Body of pancreas (tissue), 4 donors: ENCODE measurements at regions not wholly inside any gene's neighbourhood (a gene's known extent, or its start where the extent isn't known, plus 50 kb on each side); places are given as distances from the start of the nearest gene placed in this dataset.
A peak's percentile ranks its signal among the peaks of the same experiment; 100 is the strongest.

Experiments
- ATAC-seq: fragments of 150-250 bp; one replicate; pipeline ENCODE4 v1.9.1; 2016
- DNase-seq, 4 donors: peaks; one replicate each; pipeline ENCODE4 v3.0.0-alpha.2; 2019
- H3K27ac ChIP-seq, 4 donors: fragments of 200-600 bp; sonication (generic); 1 replicate in 3 of 4; 2 replicates in 1 of 4; pipeline versions ENCODE4 v1.5.1 to v1.6.1; 2016 to 2019; ENCODE audit warnings: mild to moderate bottlenecking in 1 of 4, mixed read lengths in 1 of 4, moderate library complexity in 1 of 4
- H3K27me3 ChIP-seq, 2 donors: fragments of 200-600 bp; sonication (generic); one replicate each; pipeline ENCODE4 v1.6.0; 2016; ENCODE audit warnings: mild to moderate bottlenecking in 1 of 2
- H3K36me3 ChIP-seq, 2 donors: fragments of 200-600 bp; sonication (generic); replicated peaks in 1 of 2; 2 replicates each; pipeline ENCODE4 v1.5.1; 2016; ENCODE audit warnings: low read depth in 2 of 2; ENCODE audit not compliant: insufficient read depth in 1 of 2
- H3K4me1 ChIP-seq: fragments of 200-600 bp; sonication (generic); one replicate; pipeline ENCODE4 v1.6.0; 2016
- H3K4me3 ChIP-seq, 2 donors: fragments of 200-600 bp; sonication (generic); 1 replicate in 1 of 2; 2 replicates in 1 of 2; pipeline ENCODE4 v1.5.1; 2016 to 2019
- H3K9me3 ChIP-seq, 3 donors: fragments of 200-600 bp; sonication (generic); 1 replicate in 2 of 3; 2 replicates in 1 of 3; pipeline ENCODE4 v1.5.1; 2016
- CTCF ChIP-seq, 7 experiments: fragments of 450-650 bp in 4 of 7; fragments of 200-600 bp in 3 of 7; sonication (generic) in 3 of 7; IDR thresholded peaks; one replicate each; pipeline ENCODE4 v1.5.1; 2016 to 2019; ENCODE audit warnings: antibody characterized with exemption in 7 of 7
- POLR2A ChIP-seq, 3 donors: fragments of 450-650 bp; IDR thresholded peaks; one replicate each; pipeline ENCODE4 v1.6.1; 2016; ENCODE audit warnings: antibody characterized with exemption in 3 of 3, mild to moderate bottlenecking in 2 of 3
- WGBS, 2 donors: methylation state at CpG; one replicate each; pipeline ENCODE4 v1.1.5; 2017; 5-methylcytosine and 5-hydroxymethylcytosine counted together
- intact Hi-C: fragments of 100-400 bp; cut with DNase I; formaldehyde crosslinking; loops from one replicate; pipeline ENCODE4 v1.15.1; 2023

GRCh38 chr20:7728338-7728737 is 211.9 kb downstream of the HAO1 start:
- intact Hi-C loops: no loop called here
- Histone ChIP-seq H3K27me3 (no peaks in the 10 kb centered on the region), H3K27ac (no peak overlapping the region), H3K9me3 (no peaks in the 10 kb centered on the region), H3K36me3 (no peaks in the 10 kb centered on the region), H3K4me3 (no peak overlapping the region), H3K4me1 (no peaks in the 10 kb centered on the region)
- no peak for TF ChIP-seq CTCF (IDR thresholded peaks at IDR 0.05)
- no peak for TF ChIP-seq POLR2A (IDR thresholded peaks at IDR 0.05)
- DNase-seq: no peak
- ATAC-seq: no peak

GRCh38 chr20:7734216-7734615 is 206.0 kb downstream of the HAO1 start:
- intact Hi-C loops: no loop called here
- WGBS, 2 donors: 79 to 94% methylated on average over 1 of the region's 1 CpG

GRCh38 chr20:7736336-7736735 is 203.9 kb downstream of the HAO1 start:
- intact Hi-C loops: no loop called here
- ATAC-seq (no peak), DNase-seq (no peak)
- H3K27me3 ChIP-seq: no peaks in the 10 kb centered on the region
- TF ChIP-seq CTCF (IDR thresholded peaks at IDR 0.05) (no peak), POLR2A (IDR thresholded peaks at IDR 0.05) (no peak)
- H3K4me1 ChIP-seq: no peaks in the 10 kb centered on the region
- no peak overlapping the region for H3K4me3 ChIP-seq
- 84 to 85% methylated on average over 1 of the region's 1 CpG for WGBS, 2 donors
- no peaks in the 10 kb centered on the region for H3K9me3 ChIP-seq
- H3K36me3 ChIP-seq: no peaks in the 10 kb centered on the region
- H3K27ac ChIP-seq: no peak overlapping the region

More at GRCh38 chr20:7734216-7734615, 206.0 kb downstream of the HAO1 start:
- Histone ChIP-seq H3K36me3 (no peaks in the 10 kb centered on the region), H3K27ac (no peak overlapping the region), H3K4me3 (no peak overlapping the region), H3K27me3 (no peaks in the 10 kb centered on the region), H3K9me3 (no peaks in the 10 kb centered on the region), H3K4me1 (no peaks in the 10 kb centered on the region)
- ATAC-seq: no peak
- TF ChIP-seq CTCF (IDR thresholded peaks at IDR 0.05) (no peak), POLR2A (IDR thresholded peaks at IDR 0.05) (no peak)
- no peak for DNase-seq

GRCh38 chr20:7741866-7742265 is 198.4 kb downstream of the HAO1 start:
- ATAC-seq (no peak), DNase-seq (no peak)
- Histone ChIP-seq H3K36me3 (no peaks in the 10 kb centered on the region), H3K27ac (no peak overlapping the region), H3K9me3 (no peaks in the 10 kb centered on the region), H3K4me1 (no peaks in the 10 kb centered on the region), H3K27me3 (no peaks in the 10 kb centered on the region), H3K4me3 (no peak overlapping the region)
- 82 to 95% methylated on average over 2 of the region's 2 CpGs for WGBS, 2 donors
- intact Hi-C loops: no loop called here
- TF ChIP-seq CTCF (IDR thresholded peaks at IDR 0.05): no peak
- TF ChIP-seq POLR2A (IDR thresholded peaks at IDR 0.05): no peak

GRCh38 chr20:7742479-7742878 is 197.8 kb downstream of the HAO1 start:
- intact Hi-C loops: no loop called here
- peak in 3 of 4 donors; percentile 34 to 68 (median 49) for DNase-seq
- ATAC-seq: no peak
- TF ChIP-seq CTCF (IDR thresholded peaks at IDR 0.05) (no peak), POLR2A (IDR thresholded peaks at IDR 0.05) (no peak)
- Histone ChIP-seq H3K36me3 (no peaks in the 10 kb centered on the region), H3K27ac (no peak overlapping the region), H3K27me3 (no peaks in the 10 kb centered on the region), H3K4me3 (no peak overlapping the region), H3K9me3 (no peaks in the 10 kb centered on the region), H3K4me1 (no peaks in the 10 kb centered on the region)
- 17 to 18% methylated on average over 2 of the region's 2 CpGs for WGBS, 2 donors
